ENCODE measurements at regions not wholly inside any gene's neighbourhood (a gene's known extent, or its start where the extent isn't known, plus 50 kb on each side); places are given as distances from the start of the nearest gene placed in this dataset.

DNA sequence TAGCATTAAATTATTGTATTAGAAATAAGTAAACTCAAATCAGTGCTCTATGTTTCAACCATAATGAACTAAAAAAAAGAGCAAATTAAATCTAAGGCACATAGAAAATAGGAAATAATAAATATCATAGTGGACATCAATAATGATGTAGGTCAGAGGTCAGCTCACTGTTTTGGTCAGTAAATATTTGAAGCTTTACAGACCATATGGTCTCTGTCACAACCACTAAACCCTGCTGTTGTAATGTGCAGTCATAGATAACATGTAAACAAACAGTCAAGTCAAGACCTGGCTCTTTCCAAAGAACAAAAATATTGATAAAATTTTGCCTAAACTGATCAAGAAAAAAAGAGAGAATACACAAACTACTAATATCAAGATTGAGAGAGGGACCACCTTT lies 615.0 kb downstream of the SH2D4B start:
- H3K36me3 ChIP-seq (replicated peaks in 1 of 2; ENCODE audit: control insufficient read depth in 1 of 2, insufficient read depth in 2 of 2, low read length in 1 of 2) = no peaks in the 10 kb centered on the region
- DNase-seq = no peak
- no peak overlapping the region for H3K27ac ChIP-seq (ENCODE audit: low read depth in 2 of 2, low read length in 1 of 2)
- TF ChIP-seq RXRA (IDR thresholded peaks at IDR 0.05; ENCODE audit: borderline replicate concordance, low read depth) (no peak), EZH2phosphoT487 (IDR thresholded peaks at IDR 0.05; ENCODE audit: borderline replicate concordance, low read depth) (no peak), YY1 (IDR thresholded peaks at IDR 0.05; ENCODE audit: low read depth) (no peak), MXI1 (IDR thresholded peaks at IDR 0.05; ENCODE audit: low read depth, low read length) (no peak), CHD2 (IDR thresholded peaks at IDR 0.05; ENCODE audit: low read length, partially characterized antibody) (no peak), FOSL2 (IDR thresholded peaks at IDR 0.05; ENCODE audit: borderline replicate concordance, low read depth) (no peak), GATA2 (CRISPR knock-in tag; IDR thresholded peaks at IDR 0.05) (no peak), TEAD4 (IDR thresholded peaks at IDR 0.05; ENCODE audit: borderline replicate concordance, insufficient read depth) (no peak), MEF2A (IDR thresholded peaks at IDR 0.05; ENCODE audit: borderline replicate concordance, low read depth) (no peak), SIN3A (IDR thresholded peaks at IDR 0.05; ENCODE audit: borderline replicate concordance, low read depth, low read length) (no peak), RFX5 (IDR thresholded peaks at IDR 0.05; ENCODE audit: low read length) (no peak)
- TF ChIP-seq, protein P1, sequence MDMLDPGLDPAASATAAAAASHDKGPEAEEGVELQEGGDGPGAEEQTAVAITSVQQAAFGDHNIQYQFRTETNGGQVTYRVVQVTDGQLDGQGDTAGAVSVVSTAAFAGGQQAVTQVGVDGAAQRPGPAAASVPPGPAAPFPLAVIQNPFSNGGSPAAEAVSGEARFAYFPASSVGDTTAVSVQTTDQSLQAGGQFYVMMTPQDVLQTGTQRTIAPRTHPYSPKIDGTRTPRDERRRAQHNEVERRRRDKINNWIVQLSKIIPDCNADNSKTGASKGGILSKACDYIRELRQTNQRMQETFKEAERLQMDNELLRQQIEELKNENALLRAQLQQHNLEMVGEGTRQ (IDR thresholded peaks at IDR 0.05; ENCODE audit: borderline replicate concordance, low read depth, low read length) = no peak
- TF ChIP-seq, protein P2, sequence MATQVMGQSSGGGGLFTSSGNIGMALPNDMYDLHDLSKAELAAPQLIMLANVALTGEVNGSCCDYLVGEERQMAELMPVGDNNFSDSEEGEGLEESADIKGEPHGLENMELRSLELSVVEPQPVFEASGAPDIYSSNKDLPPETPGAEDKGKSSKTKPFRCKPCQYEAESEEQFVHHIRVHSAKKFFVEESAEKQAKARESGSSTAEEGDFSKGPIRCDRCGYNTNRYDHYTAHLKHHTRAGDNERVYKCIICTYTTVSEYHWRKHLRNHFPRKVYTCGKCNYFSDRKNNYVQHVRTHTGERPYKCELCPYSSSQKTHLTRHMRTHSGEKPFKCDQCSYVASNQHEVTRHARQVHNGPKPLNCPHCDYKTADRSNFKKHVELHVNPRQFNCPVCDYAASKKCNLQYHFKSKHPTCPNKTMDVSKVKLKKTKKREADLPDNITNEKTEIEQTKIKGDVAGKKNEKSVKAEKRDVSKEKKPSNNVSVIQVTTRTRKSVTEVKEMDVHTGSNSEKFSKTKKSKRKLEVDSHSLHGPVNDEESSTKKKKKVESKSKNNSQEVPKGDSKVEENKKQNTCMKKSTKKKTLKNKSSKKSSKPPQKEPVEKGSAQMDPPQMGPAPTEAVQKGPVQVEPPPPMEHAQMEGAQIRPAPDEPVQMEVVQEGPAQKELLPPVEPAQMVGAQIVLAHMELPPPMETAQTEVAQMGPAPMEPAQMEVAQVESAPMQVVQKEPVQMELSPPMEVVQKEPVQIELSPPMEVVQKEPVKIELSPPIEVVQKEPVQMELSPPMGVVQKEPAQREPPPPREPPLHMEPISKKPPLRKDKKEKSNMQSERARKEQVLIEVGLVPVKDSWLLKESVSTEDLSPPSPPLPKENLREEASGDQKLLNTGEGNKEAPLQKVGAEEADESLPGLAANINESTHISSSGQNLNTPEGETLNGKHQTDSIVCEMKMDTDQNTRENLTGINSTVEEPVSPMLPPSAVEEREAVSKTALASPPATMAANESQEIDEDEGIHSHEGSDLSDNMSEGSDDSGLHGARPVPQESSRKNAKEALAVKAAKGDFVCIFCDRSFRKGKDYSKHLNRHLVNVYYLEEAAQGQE (IDR thresholded peaks at IDR 0.05; ENCODE audit: low read depth, low read length) = no peak
- TF ChIP-seq, protein P3, sequence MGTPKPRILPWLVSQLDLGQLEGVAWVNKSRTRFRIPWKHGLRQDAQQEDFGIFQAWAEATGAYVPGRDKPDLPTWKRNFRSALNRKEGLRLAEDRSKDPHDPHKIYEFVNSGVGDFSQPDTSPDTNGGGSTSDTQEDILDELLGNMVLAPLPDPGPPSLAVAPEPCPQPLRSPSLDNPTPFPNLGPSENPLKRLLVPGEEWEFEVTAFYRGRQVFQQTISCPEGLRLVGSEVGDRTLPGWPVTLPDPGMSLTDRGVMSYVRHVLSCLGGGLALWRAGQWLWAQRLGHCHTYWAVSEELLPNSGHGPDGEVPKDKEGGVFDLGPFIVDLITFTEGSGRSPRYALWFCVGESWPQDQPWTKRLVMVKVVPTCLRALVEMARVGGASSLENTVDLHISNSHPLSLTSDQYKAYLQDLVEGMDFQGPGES (IDR thresholded peaks at IDR 0.05; ENCODE audit: low read depth, low read length) = no peak
- no peaks in the 10 kb centered on the region for H3F3A ChIP-seq (replicated peaks; ENCODE audit: insufficient read depth)
- no peaks in the 10 kb centered on the region; the same call in 1 of the 2 replicates for H3K9me3 ChIP-seq
- H4K20me1 ChIP-seq (ENCODE audit: insufficient read depth) = no peaks in the 10 kb centered on the region
- H3K4me2 ChIP-seq = no peak overlapping the region
- H3K27me3 ChIP-seq (ENCODE audit: insufficient read depth) = no peaks in the 10 kb centered on the region
- no peaks in the 10 kb centered on the region for H3K4me1 ChIP-seq (ENCODE audit: control insufficient read depth in 1 of 2, insufficient read depth in 2 of 2, low read depth in 1 of 2, low read length in 1 of 2)
- ChIA-PET POLR2A (no interaction called here), CTCF (no interaction called here)
- no peaks in the 10 kb centered on the region for H3K79me2 ChIP-seq (ENCODE audit: insufficient read depth)
- peaks cover 3% of the 10 kb centered on the region; the same call in 1 of the 2 replicates for H3K9me2 ChIP-seq
- no peak overlapping the region for H3K9ac ChIP-seq
- H2AFZ ChIP-seq (ENCODE audit: low read depth) = no peak overlapping the region
- no peak overlapping the region for H3K4me3 ChIP-seq (ENCODE audit: low read depth in 2 of 2, low read length in 1 of 2)
